A549 (cell line): ENCODE measurements at regions not wholly inside any gene's neighbourhood (a gene's known extent, or its start where the extent isn't known, plus 50 kb on each side); places are given as distances from the start of the nearest gene placed in this dataset.

Source experiments
- ATAC-seq, 2 experiments: fragments of 200-7000 bp in 1 of 2; fragments of >200 bp in 1 of 2; cut with Nextera tagmentation in 1 of 2; cut with Tn5 transposase in 1 of 2; 3 replicates each; pipeline versions ENCODE4 v1.8.0 to v1.9.1; 2018 to 2020; ENCODE audit warnings: mild to moderate bottlenecking in 1 of 2, moderate library complexity in 1 of 2
- CTCF ChIA-PET: fragments of 300-600 bp; sonication (Branson Sonifier 250); formaldehyde crosslinking; extraction: SDS; loops from one replicate; lab custom pipeline; 2021; ENCODE audit warnings: antibody characterized with exemption, inconsistent platforms; lab: Yijun Ruan, JAX
- POLR2A ChIA-PET: fragments of 350-600 bp; formaldehyde crosslinking; extraction: SDS; loops from one replicate; lab custom pipeline; 2021; ENCODE audit warnings: antibody characterized with exemption, inconsistent platforms; lab: Yijun Ruan, JAX
- DNase-seq, 2 experiments: peaks; one replicate each; pipeline versions ENCODE4 v3.0.0 to v3.0.0-alpha.2; 2011 to 2016; ENCODE audit warnings: low read depth in 1 of 2, low spot score in 1 of 2
- FAIRE-seq: peaks from 2 replicates; lab custom pipeline; 2011; peaks lifted over from hg19 to GRCh38; lab: Jason Lieb, UNC
- H3K27ac ChIP-seq, 2 experiments: fragments of >200 bp; sonication (Bioruptor Twin); formaldehyde crosslinking; 3 replicates each; pipeline ENCODE4 v1.5.1; 2016 to 2017
- H3K4me1 ChIP-seq: fragments of >200 bp; sonication (Bioruptor Twin); formaldehyde crosslinking; 3 replicates; pipeline ENCODE4 v1.6.1; 2016
- H3K4me2 ChIP-seq: fragments of >200 bp; sonication (Bioruptor Twin); formaldehyde crosslinking; 3 replicates; pipeline ENCODE4 v1.6.1; 2016
- H3K4me3 ChIP-seq: fragments of >200 bp; sonication (Bioruptor Twin); formaldehyde crosslinking; 3 replicates; pipeline ENCODE4 v1.5.1; 2016
- H3K9me3 ChIP-seq: fragments of >200 bp; sonication (Bioruptor Twin); formaldehyde crosslinking; 3 replicates; pipeline ENCODE4 v1.6.1; 2016
- BCL3 ChIP-seq: fragments of >200 bp; sonication (Bioruptor Twin); formaldehyde crosslinking; IDR thresholded peaks from 3 replicates; pipeline ENCODE4 v1.6.1; 2016
- BHLHE40 ChIP-seq: IDR thresholded peaks from 2 replicates; pipeline ENCODE4 v1.6.1; 2012; ENCODE audit warnings: low read depth, low read length, inconsistent platforms
- CBX2 ChIP-seq: fragments of 200-600 bp; sonication (generic); IDR thresholded peaks from 2 replicates; pipeline ENCODE4 v1.6.1; 2016; ENCODE audit warnings: low read depth, mild to moderate bottlenecking, borderline replicate concordance
- CBX8 ChIP-seq: fragments of 200-600 bp; sonication (generic); IDR thresholded peaks from 2 replicates; pipeline ENCODE4 v1.6.1; 2016
- CEBPB ChIP-seq, 2 experiments: fragments of >200 bp in 1 of 2; sonication (Bioruptor Twin) in 1 of 2; formaldehyde crosslinking in 1 of 2; IDR thresholded peaks; 2 replicates each; pipeline ENCODE4 v1.6.1; 2012 to 2016
- CHD4 ChIP-seq: fragments of 200-600 bp; sonication (generic); IDR thresholded peaks from 2 replicates; pipeline ENCODE4 v1.6.1; 2016; ENCODE audit warnings: antibody characterized with exemption, mild to moderate bottlenecking, borderline replicate concordance
- ELK1 ChIP-seq: fragments of 150-350 bp; IDR thresholded peaks from 2 replicates; pipeline ENCODE4 v1.6.1; 2014; ENCODE audit warnings: low read depth, mild to moderate bottlenecking, low read length
- EP300 ChIP-seq, 2 experiments: fragments of >200 bp; sonication (Bioruptor Twin); formaldehyde crosslinking; IDR thresholded peaks; 2 replicates in 1 of 2; 3 replicates in 1 of 2; pipeline ENCODE4 v1.6.1; 2016 to 2017
- ESRRA ChIP-seq: fragments of 150-350 bp; IDR thresholded peaks from 2 replicates; pipeline ENCODE4 v1.6.1; 2014; ENCODE audit warnings: mild to moderate bottlenecking, low read length, borderline replicate concordance
- FOSB ChIP-seq: fragments of 250-450 bp; sonication (Bioruptor Pico); IDR thresholded peaks from 2 replicates; pipeline ENCODE4 v1.5.0; 2020; ENCODE audit warnings: mild to moderate bottlenecking, moderate library complexity
- FOSL2 ChIP-seq, 2 experiments: fragments of 450-650 bp in 1 of 2; fragments of >200 bp in 1 of 2; sonication (Bioruptor Twin) in 1 of 2; formaldehyde crosslinking; IDR thresholded peaks; 2 replicates each; pipeline versions ENCODE4 v1.5.0 to v1.6.1; 2016 to 2020; ENCODE audit warnings: mild to moderate bottlenecking in 1 of 2, moderate library complexity in 1 of 2
- GATA3 ChIP-seq: IDR thresholded peaks from 2 replicates; pipeline ENCODE4 v1.6.1; 2012; ENCODE audit warnings: borderline replicate concordance
- HES2 ChIP-seq: fragments of >200 bp; sonication (Bioruptor Twin); formaldehyde crosslinking; IDR thresholded peaks from 2 replicates; pipeline ENCODE4 v1.6.1; 2016
- HMGXB4 ChIP-seq: fragments of 250-450 bp; sonication (Bioruptor Pico); IDR thresholded peaks from 2 replicates; pipeline ENCODE4 v1.5.0; 2021; ENCODE audit warnings: mild to moderate bottlenecking, moderate library complexity, borderline replicate concordance
- HOXB13 ChIP-seq: fragments of 250-450 bp; sonication (Bioruptor Pico); IDR thresholded peaks from 2 replicates; pipeline ENCODE4 v1.5.0; 2020; ENCODE audit warnings: low read depth, mild to moderate bottlenecking, moderate library complexity
- KDM5A ChIP-seq: fragments of 200-600 bp; sonication (generic); IDR thresholded peaks from 2 replicates; pipeline ENCODE4 v1.6.1; 2016; ENCODE audit warnings: antibody characterized with exemption, mild to moderate bottlenecking
- MAFK ChIP-seq: fragments of 450-650 bp; IDR thresholded peaks from 2 replicates; pipeline ENCODE4 v1.6.1; 2014; ENCODE audit not compliant: partially characterized antibody
- MYC ChIP-seq: IDR thresholded peaks from 2 replicates; pipeline ENCODE4 v1.6.1; 2012; ENCODE audit warnings: mild to moderate bottlenecking, inconsistent platforms, low read length, improper control_type of control experiment, borderline replicate concordance
- NFE2L2 ChIP-seq: fragments of 150-350 bp; conservative IDR thresholded peaks from 2 replicates; pipeline ENCODE4 v1.6.1; 2014; ENCODE audit warnings: low read length
- NPAS2 ChIP-seq: fragments of 250-450 bp; sonication (Bioruptor Pico); IDR thresholded peaks from 2 replicates; pipeline ENCODE4 v1.8.0; 2022; ENCODE audit warnings: mild to moderate bottlenecking, moderate library complexity, borderline replicate concordance
- NR3C1 ChIP-seq: fragments of >200 bp; sonication (Bioruptor Twin); formaldehyde crosslinking; IDR thresholded peaks from 3 replicates; pipeline ENCODE4 v1.6.1; 2017
- POLR2A ChIP-seq: IDR thresholded peaks from 2 replicates; pipeline ENCODE4 v1.6.1; 2012; ENCODE audit warnings: mild to moderate bottlenecking, low read length
- POLR2AphosphoS2 ChIP-seq: conservative IDR thresholded peaks from 2 replicates; pipeline ENCODE4 v1.6.1; 2012; ENCODE audit warnings: low read length, improper control_type of control experiment, inconsistent platforms
- RAD21 ChIP-seq, 2 experiments: fragments of >200 bp in 1 of 2; sonication (Bioruptor Twin) in 1 of 2; formaldehyde crosslinking in 1 of 2; IDR thresholded peaks in 1 of 2; conservative IDR thresholded peaks in 1 of 2; 2 replicates in 1 of 2; 3 replicates in 1 of 2; pipeline ENCODE4 v1.6.1; 2012 to 2018; ENCODE audit warnings: inconsistent platforms in 1 of 2
- RARB ChIP-seq: fragments of 250-450 bp; sonication (Bioruptor Pico); IDR thresholded peaks from 2 replicates; pipeline ENCODE4 v1.8.0; 2021; ENCODE audit warnings: mild to moderate bottlenecking, moderate library complexity
- SMC3 ChIP-seq: fragments of >200 bp; sonication (Bioruptor Twin); formaldehyde crosslinking; IDR thresholded peaks from 3 replicates; pipeline ENCODE4 v1.6.1; 2018; ENCODE audit warnings: inconsistent platforms
- TFCP2L1 ChIP-seq: fragments of 250-450 bp; sonication (Bioruptor Pico); IDR thresholded peaks from 2 replicates; pipeline ENCODE4 v1.5.0; 2021; ENCODE audit warnings: mild to moderate bottlenecking
- TP53 ChIP-seq: fragments of 250-450 bp; sonication (Bioruptor Pico); IDR thresholded peaks from 2 replicates; pipeline ENCODE4 v1.5.0; 2021; ENCODE audit warnings: mild to moderate bottlenecking, moderate library complexity
- ZC3H11A ChIP-seq: fragments of 450-650 bp; IDR thresholded peaks from 2 replicates; pipeline ENCODE4 v1.6.1; 2014; ENCODE audit warnings: antibody characterized with exemption, mild to moderate bottlenecking
- ZFP36 ChIP-seq: fragments of 450-650 bp; IDR thresholded peaks from 2 replicates; pipeline ENCODE4 v1.6.1; 2014; ENCODE audit warnings: borderline replicate concordance; ENCODE audit not compliant: partially characterized antibody
- ZNF302 ChIP-seq: fragments of 250-450 bp; sonication (Bioruptor Pico); IDR thresholded peaks from 2 replicates; pipeline ENCODE4 v1.9.0; 2021; ENCODE audit warnings: inconsistent platforms, mild to moderate bottlenecking, moderate library complexity
- ZSCAN20 ChIP-seq: fragments of 250-450 bp; sonication (Bioruptor Pico); IDR thresholded peaks from 2 replicates; pipeline ENCODE4 v1.8.0; 2022; ENCODE audit warnings: mild to moderate bottlenecking, moderate library complexity
- WGBS: methylation state at CpG from one replicate; pipeline ENCODE4 v1.1.6; 2017; ENCODE audit errors: missing lambda C conversion rate; 5-methylcytosine and 5-hydroxymethylcytosine counted together

DNA sequence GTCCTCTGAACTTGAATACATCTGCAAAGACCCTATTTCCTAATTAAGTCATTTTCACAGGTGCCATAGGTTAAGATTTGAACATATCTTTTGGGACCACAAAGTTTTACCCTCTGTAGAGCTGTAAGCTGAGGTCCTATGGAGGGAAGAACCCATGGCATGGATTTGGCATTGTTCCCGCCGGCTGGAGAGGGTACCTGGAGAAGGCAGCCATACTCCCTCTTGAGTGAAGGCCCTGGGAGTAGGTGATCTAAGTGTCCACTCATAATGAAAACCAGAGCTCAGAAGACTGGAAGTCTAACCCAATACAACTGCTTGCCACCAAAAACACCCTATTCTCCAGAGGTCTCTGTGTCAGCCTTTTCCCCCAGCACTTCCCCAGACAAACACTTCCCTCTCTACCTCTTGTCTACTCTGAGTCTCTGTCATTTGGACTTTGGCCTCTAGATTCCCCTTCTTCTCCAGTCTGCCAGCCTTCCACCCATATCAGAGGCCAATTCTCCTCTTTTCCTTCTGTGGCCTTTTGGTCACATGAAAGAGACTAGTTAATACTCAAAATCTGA, 363.9 kb downstream of the MAFB start:
- WGBS = 30% methylated on average over 2 of the region's 2 CpGs
- POLR2A ChIA-PET = no interaction called here

GRCh38 chr20:40323361-40323794, 365.7 kb downstream of the MAFB start:
- Histone ChIP-seq H3K27ac (no peak overlapping the region), H3K4me3 (no peak overlapping the region), H3K4me2 (no peak overlapping the region)
- WGBS = 2% methylated on average over 5 of the region's 5 CpGs
- POLR2A ChIA-PET = no interaction called here
- FAIRE-seq = no peak
- TF ChIP-seq CEBPB (IDR thresholded peaks at IDR 0.05) (no peak), NPAS2 (CRISPR knock-in tag) (no peak), TP53 (CRISPR knock-in tag) (no peak), NFE2L2 (no peak), POLR2AphosphoS2 (no peak), NR3C1 (no peak), KDM5A (no peak), HOXB13 (CRISPR knock-in tag) (no peak)
- TF ChIP-seq, all 56 proteins: peak for 0
- Histone ChIP-seq H3K9me3 (no peaks in the 10 kb centered on the region), H3K4me1 (no peaks in the 10 kb centered on the region)
- ATAC-seq (no peak), DNase-seq (no peak)
- CTCF ChIA-PET = interaction anchor here (0.6 kb wide), 1 partner anchor 1233 kb away, joined by 3 read pairs; no protein-coding TSS in a partner anchor

More for the DNA sequence above, 363.9 kb downstream of the MAFB start:
- ATAC-seq = no peak
- CTCF ChIA-PET = no interaction called here
- FAIRE-seq = no peak
- H3K4me1 ChIP-seq = no peaks in the 10 kb centered on the region
- DNase-seq = no peak
- H3K4me2 ChIP-seq = no peak overlapping the region
- TF ChIP-seq HES2 (no peak), GATA3 (no peak), NFE2L2 (no peak), BHLHE40 (no peak), ZSCAN20 (CRISPR knock-in tag) (no peak), ZNF302 (CRISPR knock-in tag) (no peak), CHD4 (no peak), SMC3 (no peak), TFCP2L1 (CRISPR knock-in tag) (no peak), HOXB13 (CRISPR knock-in tag) (no peak), NPAS2 (CRISPR knock-in tag) (no peak), FOSB (no peak), EP300 (IDR thresholded peaks at IDR 0.05) (no peak), POLR2A (no peak), ZC3H11A (no peak), MYC (no peak), CBX2 (no peak), FOSL2 (IDR thresholded peaks at IDR 0.05) (no peak), FOSL2 (CRISPR knock-in tag; IDR thresholded peaks at IDR 0.05) (no peak), RARB (CRISPR knock-in tag) (no peak)
- H3K27ac ChIP-seq = no peak overlapping the region
- H3K4me3 ChIP-seq = no peak overlapping the region
- H3K9me3 ChIP-seq = no peaks in the 10 kb centered on the region

- CTCF ChIA-PET = no interaction called here
- ATAC-seq (no peak), FAIRE-seq (no peak), DNase-seq (no peak)
- 5% methylated on average over 1 of the region's 1 CpG for WGBS
- Histone ChIP-seq H3K4me3 (no peak overlapping the region), H3K9me3 (no peaks in the 10 kb centered on the region), H3K4me2 (no peak overlapping the region), H3K4me1 (no peaks in the 10 kb centered on the region), H3K27ac (no peak overlapping the region)
- POLR2A ChIA-PET = no interaction called here
- TF ChIP-seq BCL3 (no peak), CBX8 (no peak), HMGXB4 (CRISPR knock-in tag) (no peak), FOSB (no peak), RAD21 (conservative IDR thresholded peaks at IDR 0.05 in 1 of 2, IDR thresholded peaks at IDR 0.05 in 1 of 2) (no peak), ZFP36 (no peak), EP300 (IDR thresholded peaks at IDR 0.05) (no peak), RARB (CRISPR knock-in tag) (no peak), ELK1 (no peak), MAFK (no peak), ZNF302 (CRISPR knock-in tag) (no peak), KDM5A (no peak), BHLHE40 (no peak), ESRRA (no peak), MYC (no peak)
Measured at GRCh38 chr20:40322941-40323340, 366.1 kb downstream of the MAFB start.
